Omental fat pad (tissue), 3 donors: ENCODE measurements at regions not wholly inside any gene's neighbourhood (a gene's known extent, or its start where the extent isn't known, plus 50 kb on each side); places are given as distances from the start of the nearest gene placed in this dataset.
A peak's percentile ranks its signal among the peaks of the same experiment; 100 is the strongest.
"Not testable (repeated sequence)": the region's sequence is repeated elsewhere in the genome, so short reads cannot be mapped to it uniquely, and the experiment has no call there.

Source experiments
- ATAC-seq: fragments of 150-250 bp; one replicate; pipeline ENCODE4 v1.9.1; 2016; ENCODE audit warnings: mild to moderate bottlenecking, moderate library complexity; ENCODE audit not compliant: low FRiP score
- DNase-seq: peaks from one replicate; pipeline ENCODE4 v3.0.0-alpha.2; 2019; ENCODE audit warnings: low spot score
- CTCF ChIP-seq, 3 donors: fragments of 450-650 bp; IDR thresholded peaks; one replicate each; pipeline ENCODE4 v1.5.1; 2016 to 2017; ENCODE audit warnings: antibody characterized with exemption in 3 of 3, mild to moderate bottlenecking in 3 of 3, moderate library complexity in 2 of 3

- no peak for DNase-seq
Observed at GRCh38 chr9:63817622-63818518, 1467.1 kb downstream of the FOXD4L5 start.

GRCh38 chr9:63816751-63817621 is 1468.0 kb downstream of the FOXD4L5 start:
- ATAC-seq (peak; percentile 58), DNase-seq (peak; percentile 70)
- no peak for TF ChIP-seq CTCF (IDR thresholded peaks at IDR 0.05)

More at GRCh38 chr9:63817622-63818518, 1467.1 kb downstream of the FOXD4L5 start:
- peak; percentile 67 for ATAC-seq
- no peak for TF ChIP-seq CTCF (IDR thresholded peaks at IDR 0.05)

DNA sequence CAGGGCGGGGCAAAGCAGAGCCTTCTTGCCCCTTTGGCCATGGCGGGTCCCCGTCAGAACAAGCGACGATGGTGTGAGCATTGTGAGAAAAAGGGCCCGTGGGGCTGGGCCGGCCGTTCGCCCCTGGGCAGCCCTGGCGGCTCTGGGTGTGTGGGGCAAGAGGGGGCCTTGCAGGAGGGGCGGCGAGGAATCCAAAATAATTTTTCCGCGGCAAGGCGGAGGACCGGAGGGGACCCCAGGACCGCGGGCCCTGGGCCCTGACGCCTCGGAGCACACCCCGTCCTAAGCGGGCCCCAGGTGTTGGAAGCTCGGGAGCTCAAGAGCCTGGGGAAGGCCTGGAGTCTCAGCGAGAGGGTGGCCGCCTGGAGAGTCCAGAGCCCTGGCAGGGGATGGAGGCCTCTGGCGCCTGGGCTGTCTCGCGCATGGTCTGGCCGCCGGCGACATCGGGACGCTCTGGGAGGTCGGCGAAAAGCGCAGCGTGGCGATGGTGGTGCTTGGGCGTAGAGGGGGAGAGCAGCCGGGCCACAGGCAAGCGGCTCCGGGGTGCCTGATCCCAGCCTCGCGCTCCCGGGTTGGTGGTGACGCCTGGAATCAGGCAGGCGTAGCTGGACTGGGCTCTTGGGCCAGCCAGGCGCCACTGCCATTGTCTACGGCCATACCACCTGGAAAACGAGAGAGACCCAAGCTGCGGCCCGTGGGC is 1469.9 kb downstream of the FOXD4L5 start:
- not testable (repeated sequence) for DNase-seq, ATAC-seq

DNA sequence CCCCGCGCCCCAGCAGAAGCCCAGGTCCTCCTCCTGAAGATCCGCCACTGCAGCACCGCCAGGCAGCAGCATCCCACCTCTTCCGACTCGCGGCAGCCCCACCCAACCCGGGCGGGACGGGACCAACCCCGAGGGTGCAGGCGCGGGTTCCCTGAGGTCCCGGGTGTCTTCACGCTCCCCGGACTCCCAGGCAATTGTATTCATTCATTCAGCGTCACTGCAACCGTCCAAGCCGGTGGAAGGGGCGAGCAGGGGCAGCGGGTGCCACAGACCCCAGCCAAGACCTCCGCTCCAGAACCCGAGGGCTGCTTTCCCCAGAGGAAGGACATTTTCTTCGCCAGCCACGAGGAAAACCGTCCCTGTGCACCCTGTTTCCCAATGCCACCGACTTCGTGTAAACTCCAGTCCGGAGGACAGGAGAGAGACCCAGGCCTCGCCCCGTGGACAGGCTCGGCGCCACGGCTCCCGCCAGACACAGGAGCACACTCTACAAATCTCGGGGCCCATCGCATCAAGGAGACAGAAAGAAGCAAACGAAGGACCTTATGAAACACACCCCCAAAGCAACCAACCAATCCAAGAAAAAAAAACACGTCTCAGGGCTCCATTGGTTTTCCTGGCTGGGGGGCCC is 1471.5 kb downstream of the FOXD4L5 start:
- DNase-seq, ATAC-seq: not testable (repeated sequence)

- not testable (repeated sequence) for DNase-seq
- ATAC-seq: peak; percentile 62
Observed at GRCh38 chr9:63812822-63813221, 1472.2 kb downstream of the FOXD4L5 start.

DNA sequence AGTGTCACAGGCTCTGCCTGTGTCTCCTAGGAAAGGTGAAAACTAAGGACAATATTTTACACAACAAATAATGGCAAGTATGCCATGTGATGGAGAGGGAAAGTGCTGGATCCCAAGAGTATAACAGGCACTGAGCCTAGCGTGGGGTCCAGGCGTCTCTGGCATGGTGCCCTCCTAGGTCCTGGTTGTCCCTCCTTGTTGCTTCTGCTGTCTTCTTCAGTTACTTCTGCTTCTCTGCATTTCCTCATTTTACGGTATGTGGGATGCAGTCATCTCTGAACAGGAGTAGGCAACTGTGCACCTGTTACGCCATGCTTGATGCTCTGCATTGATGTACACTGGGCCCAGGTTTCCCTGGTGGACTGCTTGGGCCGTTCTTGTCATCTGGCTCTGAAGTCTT is 1480.8 kb downstream of the FOXD4L5 start:
- not testable (repeated sequence) for ATAC-seq, DNase-seq

DNA sequence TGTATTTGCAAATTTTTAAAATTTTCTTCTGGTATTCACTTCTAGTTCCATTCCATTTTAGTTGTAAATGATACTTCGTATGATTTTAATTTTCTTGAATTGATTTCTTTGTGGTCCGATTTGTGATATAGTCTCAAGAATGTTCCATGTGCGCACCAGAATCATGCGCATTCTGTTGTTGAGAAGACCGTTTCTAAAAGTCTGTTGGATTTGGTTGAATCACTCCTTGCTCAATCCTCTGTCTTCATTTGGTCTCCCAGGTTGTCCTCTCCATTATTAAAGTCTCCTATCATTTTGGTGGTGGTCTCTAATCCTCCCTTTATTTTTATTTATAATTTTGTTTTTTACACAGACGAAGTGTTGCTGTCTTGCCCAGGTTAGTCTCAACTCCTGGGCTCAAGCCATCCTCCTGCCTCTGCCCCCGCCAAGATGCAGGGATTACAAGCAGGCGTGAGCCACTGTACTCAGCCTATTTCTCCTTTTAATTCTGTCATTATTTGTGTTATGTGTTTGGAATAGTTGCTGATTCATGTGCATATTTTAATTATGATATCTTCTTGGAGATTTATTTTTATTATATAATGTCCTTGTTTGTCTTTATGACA is 1490.8 kb downstream of the FOXD4L5 start:
- not testable (repeated sequence) for DNase-seq, ATAC-seq

- ATAC-seq, DNase-seq: not testable (repeated sequence)
Observed at GRCh38 chr9:63787454-63787853, 1497.6 kb downstream of the FOXD4L5 start.

- not testable (repeated sequence) for ATAC-seq, DNase-seq
Observed at GRCh38 chr9:63785059-63785458, 1500.0 kb downstream of the FOXD4L5 start.

DNA sequence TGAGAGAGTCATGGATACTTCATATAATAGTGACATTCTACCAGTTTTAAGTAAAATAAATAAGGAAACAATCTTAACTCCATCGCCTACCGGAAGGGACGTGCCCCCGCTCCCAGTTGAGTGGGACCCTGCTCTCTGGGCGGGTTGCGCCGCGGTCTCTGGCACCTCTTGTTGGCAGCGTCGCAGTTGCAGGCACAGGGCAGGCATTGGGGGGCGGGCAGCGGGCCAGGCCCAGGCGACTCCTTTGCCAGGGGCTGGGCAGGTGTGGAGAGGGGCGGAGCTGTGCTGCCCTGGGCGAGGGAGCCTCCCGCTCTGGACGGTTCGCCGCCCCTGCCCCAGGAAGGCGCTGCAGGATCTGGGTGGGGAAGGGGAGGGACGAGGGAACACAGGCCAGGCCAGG is 1500.6 kb downstream of the FOXD4L5 start:
- DNase-seq, ATAC-seq: not testable (repeated sequence)

DNA sequence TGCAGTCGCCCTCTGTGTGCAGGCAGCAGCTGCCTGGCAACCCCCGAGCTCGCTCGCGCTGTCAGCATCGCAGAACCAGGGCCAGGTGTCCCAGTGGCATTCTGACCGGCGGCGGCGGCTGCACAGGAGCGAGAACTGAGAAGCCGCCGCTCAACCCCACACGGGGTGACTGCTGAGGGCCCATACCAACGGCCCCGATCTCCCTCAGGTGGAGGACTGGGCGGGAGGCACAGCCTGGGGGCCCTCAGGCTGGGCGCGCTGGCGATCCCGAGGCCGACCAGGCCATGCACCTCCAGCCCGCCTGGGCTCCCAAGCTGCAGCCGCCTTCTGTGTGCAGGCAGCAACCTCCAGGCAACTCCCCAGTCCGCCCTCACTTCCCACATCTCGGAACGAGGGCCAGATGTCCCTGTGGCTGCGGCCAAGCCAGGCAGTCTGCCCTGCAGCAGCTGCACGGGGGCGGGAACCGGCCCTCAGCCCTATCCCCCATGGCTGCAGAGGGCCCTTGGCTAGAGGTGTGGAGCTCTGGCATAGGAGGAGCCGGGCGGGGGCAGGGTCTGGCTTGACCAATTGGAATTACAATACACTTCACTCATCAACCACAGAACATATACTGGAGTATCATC is 1503.1 kb downstream of the FOXD4L5 start:
- DNase-seq, ATAC-seq: not testable (repeated sequence)

- DNase-seq, ATAC-seq: not testable (repeated sequence)
Observed at GRCh38 chr9:63781390-63781789, 1503.6 kb downstream of the FOXD4L5 start.

GRCh38 chr9:63776220-63776619 is 1508.8 kb downstream of the FOXD4L5 start:
- not testable (repeated sequence) for DNase-seq
- peak; percentile 66 for ATAC-seq

- DNase-seq, ATAC-seq: not testable (repeated sequence)
Observed at GRCh38 chr9:63775092-63775426, 1510.0 kb downstream of the FOXD4L5 start.
